HPDE6-E6E7 (cell line): ENCODE measurements at regions not wholly inside any gene's neighbourhood (a gene's known extent, or its start where the extent isn't known, plus 50 kb on each side); places are given as distances from the start of the nearest gene placed in this dataset.

Experiments used
- DNase-seq: peaks from one replicate; pipeline ENCODE4 v3.0.0; 2011; ENCODE audit warnings: missing footprints; ENCODE audit errors: extremely low spot score

- DNase-seq, result no peak
These were observed 560.0 kb downstream of the BNC2 start for GRCh38 chr9:16310278-16311110.

DNA sequence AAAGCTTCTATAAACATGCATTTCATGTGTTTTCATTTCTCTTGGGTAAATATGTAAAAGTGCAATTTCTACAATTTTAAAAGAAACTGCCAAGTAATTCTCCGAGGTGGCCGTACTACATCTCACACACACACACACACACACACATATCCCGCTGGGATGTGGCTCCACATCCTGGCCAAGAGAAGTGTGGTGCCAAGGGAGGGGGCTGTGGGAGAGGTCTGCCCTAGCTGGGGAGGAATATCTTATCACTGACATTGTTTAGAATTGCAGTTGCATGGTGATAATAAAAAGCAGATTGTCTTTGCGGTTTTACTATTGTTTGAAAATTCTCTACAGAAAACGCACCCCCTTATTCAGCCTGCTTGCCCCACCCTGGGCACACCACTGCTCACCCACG lies 558.4 kb downstream of the BNC2 start:
- DNase-seq, result no peak

- no peak for DNase-seq
These were observed 557.4 kb downstream of the BNC2 start for GRCh38 chr9:16312962-16313546.

DNA sequence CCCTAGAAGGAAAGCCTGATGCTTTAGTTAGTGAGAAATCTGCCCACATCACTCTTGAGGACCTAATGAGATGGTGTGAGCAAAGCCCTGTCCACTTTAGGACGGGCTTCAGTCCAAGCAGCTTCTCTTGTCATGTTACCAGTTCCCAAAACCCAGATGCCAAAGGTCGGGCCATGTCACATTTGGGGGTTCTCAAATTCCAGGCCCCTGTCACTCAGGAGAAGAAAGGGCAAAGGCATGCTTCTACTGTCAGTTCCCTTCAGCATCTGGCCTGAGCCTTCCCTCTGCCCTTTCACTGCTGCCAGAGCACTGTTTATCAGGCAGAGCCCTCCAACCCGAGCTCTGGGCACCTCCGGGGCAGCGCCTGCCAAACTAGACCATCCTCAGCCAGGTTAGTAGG lies 556.0 kb downstream of the BNC2 start:
- no peak for DNase-seq

DNA sequence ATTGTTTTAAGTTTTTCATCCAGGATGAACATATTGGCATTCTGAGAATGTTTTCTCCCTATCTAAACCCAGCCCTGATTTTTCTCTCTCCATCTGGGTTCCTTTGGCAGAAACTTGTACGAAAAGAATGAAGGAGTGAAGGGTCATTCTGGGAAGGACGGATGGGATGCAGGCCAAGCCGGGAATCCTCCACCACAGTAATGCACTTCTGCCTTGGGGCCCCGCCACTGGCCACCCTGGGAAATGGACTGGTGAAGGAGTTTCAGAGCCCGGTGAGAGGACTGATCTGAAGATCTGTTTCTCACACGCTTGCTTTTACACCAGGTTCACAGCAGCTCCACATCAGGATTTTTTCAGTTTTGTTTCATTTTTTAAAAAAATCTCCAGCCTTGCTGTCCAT lies 554.8 kb downstream of the BNC2 start:
- DNase-seq, result no peak

GRCh38 chr9:16316456-16316855 lies 554.0 kb downstream of the BNC2 start:
- DNase-seq, result no peak

DNA sequence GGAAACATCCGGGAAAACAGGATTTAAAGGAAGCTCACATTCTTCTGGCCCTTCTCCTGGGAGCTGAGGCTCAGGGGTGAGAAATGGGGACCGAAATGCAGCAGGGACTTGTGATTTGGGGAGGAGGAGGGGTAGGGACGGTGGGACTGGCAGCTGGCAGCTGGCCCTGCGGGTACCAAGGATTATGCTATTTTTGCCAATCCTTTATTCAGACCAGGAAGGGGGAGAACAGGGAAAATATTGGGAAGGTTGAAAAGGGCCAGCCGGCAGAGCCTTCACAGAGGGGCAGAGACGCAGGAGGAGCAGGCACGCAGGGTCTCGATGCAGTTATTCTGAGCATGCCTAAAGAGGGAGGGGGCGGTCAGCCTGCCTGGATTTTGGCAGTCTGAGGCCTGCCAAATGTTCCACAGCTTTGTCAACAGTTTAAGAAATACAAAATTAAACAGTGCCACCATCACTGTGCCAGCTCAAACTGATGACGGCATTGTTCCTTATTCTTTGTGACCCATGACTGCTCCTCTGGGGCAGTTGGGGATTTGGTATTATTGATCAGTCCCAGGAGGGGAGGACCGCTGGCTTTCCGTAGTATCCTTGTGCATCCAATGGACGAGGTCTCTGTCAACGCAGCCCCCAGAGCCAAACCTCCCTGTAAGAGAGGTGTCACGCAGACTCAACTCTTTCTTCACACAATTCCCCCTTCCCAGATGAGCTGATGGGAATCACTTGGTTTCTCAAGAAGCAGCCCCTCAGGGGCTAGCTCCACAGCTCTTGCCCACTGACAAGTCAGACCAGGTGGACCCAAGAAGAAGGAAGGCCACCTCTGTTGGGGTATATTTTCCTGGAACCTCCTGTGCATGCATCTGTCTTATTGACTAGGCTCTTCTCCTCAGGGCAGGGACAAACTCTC lies 553.3 kb downstream of the BNC2 start:
- no peak for DNase-seq

- DNase-seq, result no peak
These were observed 551.9 kb downstream of the BNC2 start for GRCh38 chr9:16318516-16319060.

DNA sequence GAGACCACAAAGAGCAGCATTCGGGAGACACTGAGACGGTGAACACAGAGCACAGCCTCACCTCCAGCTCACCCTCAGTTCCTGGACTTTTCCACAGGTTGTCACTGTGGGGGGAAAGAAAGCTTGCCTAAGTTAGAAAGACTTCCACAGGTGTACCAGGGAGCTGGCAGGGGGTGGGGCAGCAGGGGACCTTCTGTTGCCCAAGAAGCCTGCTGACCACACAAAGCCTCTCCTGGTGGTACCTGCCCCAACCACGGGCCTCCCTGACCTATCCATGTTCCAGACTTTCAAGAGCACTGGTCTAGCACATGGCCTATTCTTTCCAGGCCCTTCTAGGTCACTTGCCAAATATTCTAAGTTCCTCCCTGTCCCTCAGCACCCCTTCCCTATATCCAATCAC lies 550.8 kb downstream of the BNC2 start:
- no peak for DNase-seq

DNA sequence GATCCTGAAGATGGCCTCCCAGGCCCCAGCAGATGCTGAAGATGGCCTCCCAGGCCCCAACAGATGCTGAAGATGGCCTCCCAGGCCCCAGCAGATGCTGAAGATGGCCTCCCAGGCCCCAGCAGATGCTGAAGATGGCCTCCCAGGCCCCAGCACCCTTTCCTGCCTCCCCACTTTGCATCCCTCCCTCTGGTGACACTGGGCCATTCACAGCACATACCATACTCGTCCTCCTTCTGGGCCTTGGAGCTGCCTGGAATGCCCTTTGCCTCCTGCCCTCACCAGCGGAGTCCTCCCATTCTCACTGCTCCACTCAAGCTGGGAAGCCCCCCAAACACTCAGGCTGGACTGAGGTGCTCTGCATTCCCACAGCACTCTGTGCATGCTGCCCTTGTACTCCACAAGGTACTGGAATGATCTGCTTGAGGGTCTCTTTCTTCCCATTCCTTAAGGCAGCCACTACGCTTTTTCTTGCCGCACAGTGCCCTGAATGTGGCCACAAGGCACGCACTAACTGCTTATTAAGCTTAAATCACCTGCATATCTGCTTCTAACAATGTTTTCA lies 550.0 kb downstream of the BNC2 start:
- no peak for DNase-seq

- no peak for DNase-seq
These were observed 548.9 kb downstream of the BNC2 start for GRCh38 chr9:16321461-16322119.

DNA sequence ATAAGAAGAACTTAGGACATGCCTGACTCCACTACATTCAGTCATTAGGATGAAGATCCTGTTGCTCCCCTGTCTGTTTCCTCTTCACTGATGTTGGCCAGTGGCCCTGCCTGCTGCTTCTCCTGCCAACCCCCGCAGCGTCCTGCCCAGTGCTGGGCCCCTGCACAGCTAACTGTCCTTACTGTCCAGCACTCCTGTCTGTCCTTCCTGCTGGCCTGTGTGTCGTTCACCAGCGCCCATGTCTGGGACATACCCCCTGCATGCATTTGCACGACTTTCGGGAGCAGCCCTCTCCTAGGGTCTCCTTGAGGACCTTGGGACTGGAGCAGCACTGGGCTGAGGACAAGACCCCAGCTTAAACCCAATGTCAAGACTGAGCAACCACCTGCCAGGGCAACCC lies 547.6 kb downstream of the BNC2 start:
- DNase-seq, result no peak

DNA sequence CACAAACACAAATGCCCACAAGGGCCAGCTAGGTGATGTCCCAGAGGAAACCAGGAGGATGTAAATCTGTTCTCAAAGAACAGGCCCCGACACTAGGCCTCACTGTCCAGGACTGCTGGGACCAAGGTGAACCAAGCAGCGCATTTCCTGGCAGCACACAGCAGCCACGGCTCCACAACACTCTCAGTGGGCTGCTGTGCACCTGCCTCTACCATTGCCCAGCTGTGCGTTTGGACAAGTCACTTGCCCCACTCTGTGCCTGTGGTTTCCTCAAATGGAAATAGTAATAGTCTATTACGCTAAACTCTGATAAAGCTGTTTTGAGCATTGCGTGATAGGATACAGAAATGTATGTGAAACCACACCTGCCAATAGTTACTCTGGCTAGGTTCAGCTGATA lies 544.5 kb downstream of the BNC2 start:
- DNase-seq, result no peak

GRCh38 chr9:16328349-16328748 lies 542.1 kb downstream of the BNC2 start:
- DNase-seq, result no peak

DNA sequence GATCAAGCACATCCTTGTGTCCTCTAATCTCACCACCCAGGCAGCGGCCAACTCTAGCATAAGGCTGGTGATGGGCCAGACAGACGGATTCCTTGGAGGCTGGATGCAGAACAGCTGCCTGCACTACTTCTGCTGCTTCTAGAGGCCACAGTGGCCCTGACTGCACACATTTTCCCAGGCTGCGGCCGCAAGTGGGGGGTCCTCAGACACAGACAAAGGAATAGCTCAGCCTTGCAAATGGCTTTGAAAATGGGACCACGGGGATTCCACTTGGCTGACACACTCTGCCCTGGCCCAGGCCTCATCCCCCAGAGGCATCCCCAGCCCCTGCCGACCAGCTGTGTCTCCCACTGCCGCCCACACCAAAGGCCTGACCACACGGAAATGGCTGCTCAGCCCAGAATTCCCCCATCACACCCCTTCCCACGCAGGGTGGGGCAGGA lies 540.8 kb downstream of the BNC2 start:
- no peak for DNase-seq

- DNase-seq, result no peak
These were observed 539.4 kb downstream of the BNC2 start for GRCh38 chr9:16331031-16331430.

- no peak for DNase-seq
These were observed 538.9 kb downstream of the BNC2 start for GRCh38 chr9:16331527-16331926.

- DNase-seq, result no peak
These were observed 536.8 kb downstream of the BNC2 start for GRCh38 chr9:16333691-16334090.

GRCh38 chr9:16335788-16336580 lies 534.5 kb downstream of the BNC2 start:
- peak; percentile 91 for DNase-seq

- no peak for DNase-seq
These were observed 533.6 kb downstream of the BNC2 start for GRCh38 chr9:16336833-16337232.
